A549 (cell line): ENCODE measurements at regions not wholly inside any gene's neighbourhood (a gene's known extent, or its start where the extent isn't known, plus 50 kb on each side); places are given as distances from the start of the nearest gene placed in this dataset.

ENCODE experiments used
- ATAC-seq, 2 experiments: fragments of 200-7000 bp in 1 of 2; fragments of >200 bp in 1 of 2; cut with Nextera tagmentation in 1 of 2; cut with Tn5 transposase in 1 of 2; 3 replicates each; pipeline versions ENCODE4 v1.8.0 to v1.9.1; 2018 to 2020; ENCODE audit warnings: mild to moderate bottlenecking in 1 of 2, moderate library complexity in 1 of 2
- CTCF ChIA-PET: fragments of 300-600 bp; sonication (Branson Sonifier 250); formaldehyde crosslinking; extraction: SDS; loops from one replicate; lab custom pipeline; 2021; ENCODE audit warnings: antibody characterized with exemption, inconsistent platforms; lab: Yijun Ruan, JAX
- POLR2A ChIA-PET: fragments of 350-600 bp; formaldehyde crosslinking; extraction: SDS; loops from one replicate; lab custom pipeline; 2021; ENCODE audit warnings: antibody characterized with exemption, inconsistent platforms; lab: Yijun Ruan, JAX
- DNase-seq, 2 experiments: peaks; one replicate each; pipeline versions ENCODE4 v3.0.0 to v3.0.0-alpha.2; 2011 to 2016; ENCODE audit warnings: low read depth in 1 of 2, low spot score in 1 of 2
- FAIRE-seq: peaks from 2 replicates; lab custom pipeline; 2011; peaks lifted over from hg19 to GRCh38; lab: Jason Lieb, UNC
- H3K27ac ChIP-seq, 2 experiments: fragments of >200 bp; sonication (Bioruptor Twin); formaldehyde crosslinking; 3 replicates each; pipeline ENCODE4 v1.5.1; 2016 to 2017
- H3K4me1 ChIP-seq: fragments of >200 bp; sonication (Bioruptor Twin); formaldehyde crosslinking; 3 replicates; pipeline ENCODE4 v1.6.1; 2016
- H3K4me2 ChIP-seq: fragments of >200 bp; sonication (Bioruptor Twin); formaldehyde crosslinking; 3 replicates; pipeline ENCODE4 v1.6.1; 2016
- H3K4me3 ChIP-seq: fragments of >200 bp; sonication (Bioruptor Twin); formaldehyde crosslinking; 3 replicates; pipeline ENCODE4 v1.5.1; 2016
- H3K9me3 ChIP-seq: fragments of >200 bp; sonication (Bioruptor Twin); formaldehyde crosslinking; 3 replicates; pipeline ENCODE4 v1.6.1; 2016
- CBX8 ChIP-seq: fragments of 200-600 bp; sonication (generic); IDR thresholded peaks from 2 replicates; pipeline ENCODE4 v1.6.1; 2016
- CEBPB ChIP-seq, 2 experiments: fragments of >200 bp in 1 of 2; sonication (Bioruptor Twin) in 1 of 2; formaldehyde crosslinking in 1 of 2; IDR thresholded peaks; 2 replicates each; pipeline ENCODE4 v1.6.1; 2012 to 2016
- CHD2 ChIP-seq: fragments of 150-350 bp; IDR thresholded peaks from 2 replicates; pipeline ENCODE4 v1.6.1; 2014; ENCODE audit warnings: low read length; ENCODE audit not compliant: partially characterized antibody
- CHD4 ChIP-seq: fragments of 200-600 bp; sonication (generic); IDR thresholded peaks from 2 replicates; pipeline ENCODE4 v1.6.1; 2016; ENCODE audit warnings: antibody characterized with exemption, mild to moderate bottlenecking, borderline replicate concordance
- E2F6 ChIP-seq: IDR thresholded peaks from 2 replicates; pipeline ENCODE4 v1.6.1; 2012; ENCODE audit warnings: low read depth, borderline replicate concordance
- EHMT2 ChIP-seq: fragments of 200-600 bp; sonication (generic); IDR thresholded peaks from 2 replicates; pipeline ENCODE4 v1.6.1; 2016; ENCODE audit warnings: antibody characterized with exemption, low read depth, mild to moderate bottlenecking, moderate library complexity
- EP300 ChIP-seq, 2 experiments: fragments of >200 bp; sonication (Bioruptor Twin); formaldehyde crosslinking; IDR thresholded peaks; 2 replicates in 1 of 2; 3 replicates in 1 of 2; pipeline ENCODE4 v1.6.1; 2016 to 2017
- GATA3 ChIP-seq: IDR thresholded peaks from 2 replicates; pipeline ENCODE4 v1.6.1; 2012; ENCODE audit warnings: borderline replicate concordance
- HES2 ChIP-seq: fragments of >200 bp; sonication (Bioruptor Twin); formaldehyde crosslinking; IDR thresholded peaks from 2 replicates; pipeline ENCODE4 v1.6.1; 2016
- HEYL ChIP-seq: fragments of 250-450 bp; sonication (Bioruptor Pico); IDR thresholded peaks from 2 replicates; pipeline ENCODE4 v1.8.0; 2021; ENCODE audit warnings: mild to moderate bottlenecking, moderate library complexity
- HOXA7 ChIP-seq: fragments of 250-450 bp; sonication (Bioruptor Pico); IDR thresholded peaks from 2 replicates; pipeline ENCODE4 v1.5.0; 2020; ENCODE audit warnings: mild to moderate bottlenecking, moderate library complexity
- HOXB5 ChIP-seq: fragments of 250-450 bp; sonication (Bioruptor Pico); IDR thresholded peaks from 2 replicates; pipeline ENCODE4 v1.5.0; 2020; ENCODE audit warnings: mild to moderate bottlenecking, moderate library complexity
- KDM1A ChIP-seq: fragments of 200-600 bp; sonication (generic); IDR thresholded peaks from 2 replicates; pipeline ENCODE4 v1.6.1; 2016; ENCODE audit warnings: low read depth, mild to moderate bottlenecking
- MAZ ChIP-seq: fragments of 150-350 bp; IDR thresholded peaks from 2 replicates; pipeline ENCODE4 v1.6.1; 2014; ENCODE audit warnings: antibody characterized with exemption, low read depth, low read length, borderline replicate concordance
- MYC ChIP-seq: IDR thresholded peaks from 2 replicates; pipeline ENCODE4 v1.6.1; 2012; ENCODE audit warnings: mild to moderate bottlenecking, inconsistent platforms, low read length, improper control_type of control experiment, borderline replicate concordance
- NR3C1 ChIP-seq: fragments of >200 bp; sonication (Bioruptor Twin); formaldehyde crosslinking; IDR thresholded peaks from 3 replicates; pipeline ENCODE4 v1.6.1; 2017
- PBX3 ChIP-seq: IDR thresholded peaks from 2 replicates; pipeline ENCODE4 v1.6.1; 2012
- POLR2A ChIP-seq: IDR thresholded peaks from 2 replicates; pipeline ENCODE4 v1.6.1; 2012; ENCODE audit warnings: mild to moderate bottlenecking, low read length
- RARB ChIP-seq: fragments of 250-450 bp; sonication (Bioruptor Pico); IDR thresholded peaks from 2 replicates; pipeline ENCODE4 v1.8.0; 2021; ENCODE audit warnings: mild to moderate bottlenecking, moderate library complexity
- RNF2 ChIP-seq: fragments of 200-600 bp; sonication (generic); IDR thresholded peaks from 2 replicates; pipeline ENCODE4 v1.6.1; 2016; ENCODE audit warnings: low read depth, mild to moderate bottlenecking, antibody characterized with exemption, moderate library complexity, borderline replicate concordance
- TP53 ChIP-seq: fragments of 250-450 bp; sonication (Bioruptor Pico); IDR thresholded peaks from 2 replicates; pipeline ENCODE4 v1.5.0; 2021; ENCODE audit warnings: mild to moderate bottlenecking, moderate library complexity
- USF2 ChIP-seq: fragments of 450-650 bp; IDR thresholded peaks from 2 replicates; pipeline ENCODE4 v1.6.1; 2014; ENCODE audit warnings: antibody characterized with exemption
- ZNF302 ChIP-seq: fragments of 250-450 bp; sonication (Bioruptor Pico); IDR thresholded peaks from 2 replicates; pipeline ENCODE4 v1.9.0; 2021; ENCODE audit warnings: inconsistent platforms, mild to moderate bottlenecking, moderate library complexity
- WGBS: methylation state at CpG from one replicate; pipeline ENCODE4 v1.1.6; 2017; ENCODE audit errors: missing lambda C conversion rate; 5-methylcytosine and 5-hydroxymethylcytosine counted together

GRCh38 chr10:29023678-29024077, 265.2 kb upstream of the LYZL1 start:
- TF ChIP-seq HES2 (no peak), HEYL (CRISPR knock-in tag) (no peak)
- H3K4me1 ChIP-seq, result 0 out of 3 replicates have a peak, but pooled peaks cover 3% of the 10 kb centered on the region
- 76% methylated on average over 5 of the region's 5 CpGs for WGBS
- ATAC-seq (no peak), FAIRE-seq (no peak), DNase-seq (no peak)
- POLR2A ChIA-PET, result no interaction called here
- no peaks in the 10 kb centered on the region for H3K9me3 ChIP-seq
- H3K4me2 ChIP-seq, result no peak overlapping the region
- CTCF ChIA-PET, result interaction anchor here (1.0 to 1.1 kb wide), 2 partner anchors 85 to 350 kb away, joined by 3 read pairs; no protein-coding TSS in a partner anchor
- no peak overlapping the region for H3K27ac ChIP-seq
- no peak overlapping the region for H3K4me3 ChIP-seq

- TF ChIP-seq EHMT2, result no peak
- no peak for TF ChIP-seq RARB (CRISPR knock-in tag)
- no peak for TF ChIP-seq MAZ
- TF ChIP-seq TP53, result no peak
- TF ChIP-seq HOXB5 (CRISPR knock-in tag), result no peak
- no peak for TF ChIP-seq HOXA7 (CRISPR knock-in tag)
- CTCF ChIA-PET, result interaction anchor here (1.5 to 2.2 kb wide), 2 partner anchors 35 to 362 kb away, joined by 4 to 6 read pairs; no protein-coding TSS in a partner anchor
- FAIRE-seq, result no peak
- no peaks in the 10 kb centered on the region for H3K9me3 ChIP-seq
- POLR2A ChIA-PET, result no interaction called here
- WGBS, result 79% methylated on average over 9 of the region's 10 CpGs
- no peak overlapping the region for H3K4me2 ChIP-seq
- H3K4me3 ChIP-seq, result no peak overlapping the region
- DNase-seq, result no peak
- no peak for ATAC-seq
- peaks cover 6% of the 10 kb centered on the region; the same call in 1 of the 3 replicates for H3K4me1 ChIP-seq
- no peak overlapping the region for H3K27ac ChIP-seq
These were observed 262.6 kb upstream of the LYZL1 start for GRCh38 chr10:29026065-29026797.

GRCh38 chr10:29026802-29027580, 261.9 kb upstream of the LYZL1 start:
- TF ChIP-seq CBX8, result no peak
- no peak for TF ChIP-seq NR3C1
- no peak for TF ChIP-seq TP53
- TF ChIP-seq KDM1A, result no peak
- no peak for TF ChIP-seq USF2
- TF ChIP-seq GATA3, result no peak
- no peak for TF ChIP-seq MYC
- TF ChIP-seq HES2, result no peak
- no peak for TF ChIP-seq E2F6
- no peak for TF ChIP-seq PBX3
- no peak for TF ChIP-seq CEBPB (IDR thresholded peaks at IDR 0.05)
- TF ChIP-seq POLR2A, result no peak
- TF ChIP-seq HEYL (CRISPR knock-in tag), result no peak
- no peak for TF ChIP-seq CHD2
- no peak for TF ChIP-seq RARB (CRISPR knock-in tag)
- no peak for TF ChIP-seq CHD4
- no peak for TF ChIP-seq ZNF302 (CRISPR knock-in tag)
- no peak for TF ChIP-seq EP300 (IDR thresholded peaks at IDR 0.05)
- no peak for TF ChIP-seq RNF2
- no peak for ATAC-seq
- H3K4me3 ChIP-seq, result no peak overlapping the region
- DNase-seq, result no peak
- POLR2A ChIA-PET, result no interaction called here
- H3K27ac ChIP-seq, result no peak overlapping the region
- no peak for FAIRE-seq
- H3K9me3 ChIP-seq, result no peaks in the 10 kb centered on the region
- H3K4me2 ChIP-seq, result no peak overlapping the region
- H3K4me1 ChIP-seq, result peaks cover 10% of the 10 kb centered on the region; the same call in 1 of the 3 replicates
- CTCF ChIA-PET, result interaction anchor here (0.7 to 1.1 kb wide), 2 partner anchors 24 to 363 kb away, joined by 3 to 4 read pairs; no protein-coding TSS in a partner anchor
- 88% methylated on average over 5 of the region's 5 CpGs for WGBS
